ENCODE measurements at regions not wholly inside any gene's neighbourhood (a gene's known extent, or its start where the extent isn't known, plus 50 kb on each side); places are given as distances from the start of the nearest gene placed in this dataset.

DNA sequence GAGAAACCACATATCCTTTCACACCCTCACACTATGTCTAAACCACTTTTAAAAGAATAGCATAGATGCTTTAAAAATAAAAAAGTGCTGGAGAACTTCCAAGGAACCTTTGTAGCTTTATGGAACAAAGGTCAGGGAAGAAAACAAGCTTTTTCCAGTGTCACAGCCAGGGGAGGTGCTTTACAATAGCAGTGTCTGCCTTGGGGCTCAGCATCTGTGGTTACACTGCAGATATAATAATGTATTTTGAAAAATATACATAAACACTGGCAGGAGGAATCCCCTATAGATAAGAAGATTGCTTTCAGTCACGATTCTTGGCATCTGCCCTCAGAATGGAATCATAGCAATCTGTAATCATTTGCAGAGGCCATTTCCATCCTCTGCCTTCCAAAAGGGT is 362.4 kb upstream of the LRRC3B start:
- Histone ChIP-seq H3K27me3 (no peaks in the 10 kb centered on the region), H3K4me1 (no peaks in the 10 kb centered on the region), H3K9me3 (no peaks in the 10 kb centered on the region), H3K27ac (no peak overlapping the region), H3K36me3 (no peaks in the 10 kb centered on the region), H3K9ac (ENCODE audit: low read depth in 2 of 2, low read length in 2 of 2) (no peak overlapping the region), H3K4me3 (no peak overlapping the region)
- intact Hi-C loops (cut with DNase I), result no loop called here
- TF ChIP-seq CTCF (IDR thresholded peaks at IDR 0.05), result no peak
- no peak for DNase-seq

GRCh38 chr3:26264708-26265107 is 357.9 kb upstream of the LRRC3B start:
- Histone ChIP-seq H3K36me3 (no peaks in the 10 kb centered on the region), H3K4me3 (no peak overlapping the region), H3K9me3 (no peaks in the 10 kb centered on the region), H3K9ac (ENCODE audit: low read depth in 2 of 2, low read length in 2 of 2) (no peak overlapping the region), H3K27ac (no peak overlapping the region), H3K27me3 (no peaks in the 10 kb centered on the region), H3K4me1 (no peaks in the 10 kb centered on the region)
- DNase-seq, result no peak
- intact Hi-C loops (cut with DNase I), result no loop called here
- no peak for TF ChIP-seq CTCF (IDR thresholded peaks at IDR 0.05)

DNA sequence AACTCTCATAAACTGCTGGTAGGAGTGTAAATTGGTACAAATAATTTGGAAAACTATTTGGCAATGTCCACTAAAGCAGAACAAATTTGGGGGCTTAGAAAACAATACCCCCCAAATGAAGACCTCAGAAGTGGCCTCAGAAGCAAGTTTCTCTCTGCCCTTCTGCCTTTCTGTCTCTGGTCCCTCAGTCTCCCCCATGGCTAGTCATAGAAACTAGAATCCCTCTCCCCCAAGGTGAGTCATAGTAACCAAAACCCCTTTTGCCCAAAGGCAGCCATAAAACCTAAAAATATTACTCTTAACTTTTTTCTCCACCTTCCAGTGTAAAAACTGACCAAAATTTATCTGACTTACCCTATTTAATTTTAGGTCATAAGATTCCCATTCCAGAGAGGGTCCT is 350.7 kb upstream of the LRRC3B start:
- intact Hi-C loops (cut with DNase I), result no loop called here
- Histone ChIP-seq H3K9ac (ENCODE audit: low read depth in 2 of 2, low read length in 2 of 2) (no peak overlapping the region), H3K27ac (no peak overlapping the region), H3K4me3 (no peak overlapping the region), H3K36me3 (no peaks in the 10 kb centered on the region), H3K4me1 (no peaks in the 10 kb centered on the region), H3K27me3 (no peaks in the 10 kb centered on the region), H3K9me3 (no peaks in the 10 kb centered on the region)
- no peak for TF ChIP-seq CTCF (IDR thresholded peaks at IDR 0.05)
- no peak for DNase-seq

DNA sequence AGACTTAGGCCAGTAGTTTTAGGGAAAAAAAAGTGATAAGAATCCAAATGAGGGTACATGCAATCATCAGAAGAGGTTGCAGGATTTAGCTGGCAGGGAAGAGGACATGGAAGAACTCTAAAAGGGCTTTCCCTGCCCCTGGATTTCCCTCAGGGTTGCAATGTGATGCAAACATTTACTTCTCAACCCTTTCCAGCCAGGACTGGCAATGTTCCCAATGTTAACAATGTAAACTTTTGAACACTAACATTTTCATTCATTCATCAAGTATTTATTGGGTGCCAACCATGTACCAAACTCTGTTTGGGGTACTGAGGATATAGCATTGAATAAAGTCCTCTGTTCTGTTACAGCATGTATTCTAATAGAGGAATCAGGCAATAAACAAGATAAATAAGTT is 349.4 kb upstream of the LRRC3B start:
- Histone ChIP-seq H3K36me3 (no peaks in the 10 kb centered on the region), H3K4me3 (no peak overlapping the region), H3K9ac (ENCODE audit: low read depth in 2 of 2, low read length in 2 of 2) (no peak overlapping the region), H3K27me3 (no peaks in the 10 kb centered on the region), H3K9me3 (no peaks in the 10 kb centered on the region), H3K4me1 (no peaks in the 10 kb centered on the region), H3K27ac (no peak overlapping the region)
- DNase-seq, result no peak
- TF ChIP-seq CTCF (IDR thresholded peaks at IDR 0.05), result no peak
- intact Hi-C loops (cut with DNase I), result no loop called here

- no peaks in the 10 kb centered on the region for H3K4me1 ChIP-seq
- intact Hi-C loops (cut with DNase I), result no loop called here
- no peak overlapping the region for H3K27ac ChIP-seq
- no peaks in the 10 kb centered on the region for H3K27me3 ChIP-seq
- H3K4me3 ChIP-seq, result no peak overlapping the region
- no peak for DNase-seq
- H3K9ac ChIP-seq (ENCODE audit: low read depth in 2 of 2, low read length in 2 of 2), result no peak overlapping the region
- TF ChIP-seq CTCF (IDR thresholded peaks at IDR 0.05), result no peak
- no peaks in the 10 kb centered on the region for H3K36me3 ChIP-seq
- H3K9me3 ChIP-seq, result peaks cover 3% of the 10 kb centered on the region
These were observed 343.5 kb upstream of the LRRC3B start for GRCh38 chr3:26279091-26279490.

DNA sequence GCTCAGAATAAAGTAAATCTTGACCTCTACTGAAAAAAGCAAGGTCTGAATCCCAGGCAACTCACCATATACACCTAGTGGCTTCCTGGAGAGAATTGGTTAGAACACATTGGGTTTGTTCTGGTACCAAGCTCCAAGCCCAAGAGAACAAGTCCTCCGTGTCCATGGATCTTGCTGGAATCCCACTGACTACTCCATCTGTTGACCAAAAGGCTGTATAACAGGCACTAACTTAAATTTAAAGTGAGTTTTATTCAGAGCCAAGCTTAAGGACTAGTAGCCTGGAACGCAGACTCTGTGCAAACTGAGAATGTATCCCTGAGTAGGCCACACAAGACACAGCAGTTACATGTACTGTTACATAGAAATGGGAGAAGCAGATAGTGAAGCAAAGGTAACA is 342.1 kb upstream of the LRRC3B start:
- Histone ChIP-seq H3K4me3 (no peak overlapping the region), H3K27ac (no peak overlapping the region), H3K36me3 (no peaks in the 10 kb centered on the region), H3K9me3 (peaks cover 7% of the 10 kb centered on the region), H3K4me1 (no peaks in the 10 kb centered on the region), H3K9ac (ENCODE audit: low read depth in 2 of 2, low read length in 2 of 2) (no peak overlapping the region), H3K27me3 (no peaks in the 10 kb centered on the region)
- TF ChIP-seq CTCF (IDR thresholded peaks at IDR 0.05), result no peak
- intact Hi-C loops (cut with DNase I), result no loop called here
- DNase-seq, result no peak
